Smooth muscle cell (in vitro differentiated cells): ENCODE measurements at regions not wholly inside any gene's neighbourhood (a gene's known extent, or its start where the extent isn't known, plus 50 kb on each side); places are given as distances from the start of the nearest gene placed in this dataset.

ENCODE experiments used
- DNase-seq: peaks from one replicate; lab custom pipeline; 2025; ENCODE audit not compliant: unreplicated experiment; lab: John Stamatoyannopoulos, UW
- H2AFZ ChIP-seq: fragments of 200-600 bp; sonication (generic); 2 replicates; pipeline ENCODE4 v1.6.0; 2016; ENCODE audit warnings: antibody characterized with exemption, low read depth, mild to moderate bottlenecking
- H3F3A ChIP-seq: fragments of 200-600 bp; sonication (generic); 2 replicates; pipeline ENCODE4 v1.6.0; 2017; ENCODE audit warnings: antibody characterized with exemption, low read depth
- H3K27ac ChIP-seq: fragments of 200-600 bp; sonication (generic); 2 replicates; pipeline ENCODE4 v1.5.1; 2016; ENCODE audit warnings: low read depth, mild to moderate bottlenecking
- H3K27me3 ChIP-seq: fragments of 200-600 bp; sonication (generic); 2 replicates; pipeline ENCODE4 v1.6.1; 2016; ENCODE audit warnings: low read depth, mild to moderate bottlenecking
- H3K36me3 ChIP-seq: fragments of 200-600 bp; sonication (generic); 2 replicates; pipeline ENCODE4 v1.5.1; 2016; ENCODE audit warnings: low read depth
- H3K4me1 ChIP-seq: fragments of 200-600 bp; sonication (generic); 2 replicates; pipeline ENCODE4 v1.5.1; 2016; ENCODE audit warnings: low read depth
- H3K4me2 ChIP-seq: fragments of 200-600 bp; sonication (generic); 2 replicates; pipeline ENCODE4 v1.6.0; 2016; ENCODE audit warnings: mild to moderate bottlenecking
- H3K4me3 ChIP-seq: fragments of 200-600 bp; sonication (generic); 2 replicates; pipeline ENCODE4 v1.5.1; 2016; ENCODE audit warnings: mild to moderate bottlenecking
- H3K79me2 ChIP-seq: fragments of 200-600 bp; sonication (generic); 2 replicates; pipeline ENCODE4 v1.6.0; 2016; ENCODE audit warnings: low read depth, mild to moderate bottlenecking
- H3K9ac ChIP-seq: fragments of 200-600 bp; sonication (generic); 2 replicates; pipeline ENCODE4 v1.6.0; 2016; ENCODE audit warnings: low read depth
- H3K9me3 ChIP-seq: fragments of 200-600 bp; sonication (generic); replicated peaks from 2 replicates; pipeline ENCODE4 v1.5.1; 2016; ENCODE audit warnings: low read depth
- H4K20me1 ChIP-seq: fragments of 200-600 bp; sonication (generic); 2 replicates; pipeline ENCODE4 v1.6.0; 2016; ENCODE audit warnings: low read depth
- WGBS: methylation state at CpG from one replicate; pipeline ENCODE4 v1.1.7; 2016; ENCODE audit warnings: low lambda C conversion rate; 5-methylcytosine and 5-hydroxymethylcytosine counted together
- TF ChIP-seq, protein P1 (sequence below): fragments of 200-600 bp; sonication (generic); IDR thresholded peaks from 2 replicates; pipeline ENCODE4 v1.5.1; 2017; ENCODE audit warnings: borderline replicate concordance, mild to moderate bottlenecking, antibody characterized with exemption; ENCODE audit not compliant: insufficient read depth, poor library complexity, severe bottlenecking

DNA sequence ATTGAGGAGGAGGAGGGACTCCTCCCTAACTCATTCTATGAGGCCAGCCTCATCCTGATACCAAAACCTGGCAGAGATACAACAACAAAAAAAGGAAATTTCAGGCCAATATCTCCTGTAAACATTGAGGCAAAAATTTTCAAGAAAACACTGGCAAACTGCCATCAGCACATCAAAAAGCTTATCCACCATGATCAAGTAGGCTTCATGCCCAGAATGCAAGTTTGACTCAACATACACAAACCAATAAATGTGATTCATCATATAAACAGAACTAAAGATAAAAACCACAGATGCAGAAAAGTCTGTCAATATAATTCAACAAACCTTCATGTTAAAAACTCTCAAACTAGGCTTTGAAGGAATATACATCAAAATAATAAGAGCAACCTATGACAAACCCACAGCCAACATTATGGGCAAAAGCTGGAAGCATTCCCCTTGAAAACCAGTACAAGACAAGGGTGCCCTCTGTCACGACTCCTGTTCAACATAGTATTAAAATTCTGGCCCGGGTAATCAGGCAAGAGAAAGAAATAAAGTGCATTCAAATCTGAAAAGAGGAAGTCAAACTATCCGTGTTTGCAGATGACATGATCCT lies 1014.3 kb downstream of the CBLN2 start:
- no peak overlapping the region for H3K4me3 ChIP-seq
- no peaks in the 10 kb centered on the region for H3K36me3 ChIP-seq
- no peak for DNase-seq
- no peak overlapping the region for H3K9ac ChIP-seq
- H3K79me2 ChIP-seq = no peaks in the 10 kb centered on the region
- WGBS = 60% methylated on average over 3 of the region's 3 CpGs
- H3K4me1 ChIP-seq = no peaks in the 10 kb centered on the region
- H3K9me3 ChIP-seq = no peaks in the 10 kb centered on the region
- H3K4me2 ChIP-seq = no peak overlapping the region
- H4K20me1 ChIP-seq = no peaks in the 10 kb centered on the region
- no peak overlapping the region for H2AFZ ChIP-seq
- H3K27ac ChIP-seq = no peak overlapping the region
- TF ChIP-seq, protein P1, sequence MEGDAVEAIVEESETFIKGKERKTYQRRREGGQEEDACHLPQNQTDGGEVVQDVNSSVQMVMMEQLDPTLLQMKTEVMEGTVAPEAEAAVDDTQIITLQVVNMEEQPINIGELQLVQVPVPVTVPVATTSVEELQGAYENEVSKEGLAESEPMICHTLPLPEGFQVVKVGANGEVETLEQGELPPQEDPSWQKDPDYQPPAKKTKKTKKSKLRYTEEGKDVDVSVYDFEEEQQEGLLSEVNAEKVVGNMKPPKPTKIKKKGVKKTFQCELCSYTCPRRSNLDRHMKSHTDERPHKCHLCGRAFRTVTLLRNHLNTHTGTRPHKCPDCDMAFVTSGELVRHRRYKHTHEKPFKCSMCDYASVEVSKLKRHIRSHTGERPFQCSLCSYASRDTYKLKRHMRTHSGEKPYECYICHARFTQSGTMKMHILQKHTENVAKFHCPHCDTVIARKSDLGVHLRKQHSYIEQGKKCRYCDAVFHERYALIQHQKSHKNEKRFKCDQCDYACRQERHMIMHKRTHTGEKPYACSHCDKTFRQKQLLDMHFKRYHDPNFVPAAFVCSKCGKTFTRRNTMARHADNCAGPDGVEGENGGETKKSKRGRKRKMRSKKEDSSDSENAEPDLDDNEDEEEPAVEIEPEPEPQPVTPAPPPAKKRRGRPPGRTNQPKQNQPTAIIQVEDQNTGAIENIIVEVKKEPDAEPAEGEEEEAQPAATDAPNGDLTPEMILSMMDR = no peak
- no peaks in the 10 kb centered on the region for H3K27me3 ChIP-seq
- no peaks in the 10 kb centered on the region for H3F3A ChIP-seq

GRCh38 chr18:71523483-71524435 lies 1020.4 kb downstream of the CBLN2 start:
- Histone ChIP-seq H3K4me2 (no peak overlapping the region), H3K4me1 (no peaks in the 10 kb centered on the region), H3K4me3 (no peak overlapping the region), H3F3A (no peaks in the 10 kb centered on the region), H3K36me3 (no peaks in the 10 kb centered on the region), H3K27me3 (no peaks in the 10 kb centered on the region), H3K27ac (no peak overlapping the region), H3K79me2 (no peaks in the 10 kb centered on the region), H3K9me3 (no peaks in the 10 kb centered on the region), H3K9ac (no peak overlapping the region), H4K20me1 (no peaks in the 10 kb centered on the region), H2AFZ (no peak overlapping the region)
- DNase-seq = no peak
- TF ChIP-seq, protein P1 = no peak
- 82% methylated on average over 5 of the region's 5 CpGs for WGBS

DNA sequence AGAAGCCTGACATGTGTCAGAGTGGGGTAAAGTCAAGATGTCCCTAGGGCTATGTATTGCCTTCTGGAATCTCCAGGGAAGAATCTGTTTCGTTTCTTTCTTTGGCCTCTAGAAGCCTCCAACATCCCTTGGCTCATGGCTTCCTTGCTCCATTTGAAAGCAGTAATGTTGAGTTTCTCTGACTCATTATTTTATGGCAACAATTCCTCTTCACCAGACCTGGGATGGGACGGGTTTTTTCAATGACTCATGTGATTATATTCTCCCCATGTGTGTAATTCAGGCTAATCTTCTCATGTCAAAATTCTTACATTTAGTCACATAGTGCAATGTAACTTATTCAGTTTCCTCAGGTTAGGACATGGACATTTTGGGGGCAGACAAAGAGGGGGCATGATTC lies 1038.6 kb downstream of the CBLN2 start:
- Histone ChIP-seq H3K9me3 (no peaks in the 10 kb centered on the region), H3K79me2 (no peaks in the 10 kb centered on the region), H3K9ac (no peak overlapping the region), H3K4me2 (no peak overlapping the region), H4K20me1 (no peaks in the 10 kb centered on the region), H3K27ac (no peak overlapping the region), H3K27me3 (no peaks in the 10 kb centered on the region), H2AFZ (no peak overlapping the region), H3K4me3 (no peak overlapping the region), H3K4me1 (no peaks in the 10 kb centered on the region), H3F3A (no peaks in the 10 kb centered on the region), H3K36me3 (no peaks in the 10 kb centered on the region)
- no peak for DNase-seq
- TF ChIP-seq, protein P1 = no peak
- 58% methylated on average over 2 of the region's 2 CpGs for WGBS
